Colonic mucosa (tissue), 4 donors: ENCODE measurements at regions not wholly inside any gene's neighbourhood (a gene's known extent, or its start where the extent isn't known, plus 50 kb on each side); places are given as distances from the start of the nearest gene placed in this dataset.

Source experiments
- DNase-seq: peaks from one replicate; pipeline ENCODE4 v3.0.0-alpha.2; 2020
- H3K27ac ChIP-seq: fragments of 200-600 bp; one replicate; pipeline ENCODE4 v1.8.0; 2021
- H3K27me3 ChIP-seq: fragments of 200-600 bp; one replicate; pipeline ENCODE4 v1.8.0; 2021
- H3K36me3 ChIP-seq: fragments of 200-600 bp; one replicate; pipeline ENCODE4 v1.8.0; 2021
- H3K4me1 ChIP-seq: fragments of 200-600 bp; one replicate; pipeline ENCODE4 v1.8.0; 2021; ENCODE audit warnings: mild to moderate bottlenecking
- H3K4me3 ChIP-seq: fragments of 200-600 bp; one replicate; pipeline ENCODE4 v1.8.0; 2021
- H3K9ac ChIP-seq, 2 donors: one replicate each; pipeline ENCODE4 v1.7.0; 2013; ENCODE audit warnings: control low read depth in 2 of 2, low read depth in 2 of 2, low read length in 2 of 2
- H3K9me3 ChIP-seq: fragments of 200-600 bp; one replicate; pipeline ENCODE4 v1.8.0; 2021
- intact Hi-C: fragments of 100-400 bp; cut with DNase I; formaldehyde crosslinking; loops from one replicate; pipeline ENCODE4 v1.14.1; 2022
- TF ChIP-seq, protein P1 (sequence below): fragments of 200-600 bp; IDR thresholded peaks from one replicate; pipeline ENCODE4 v1.8.0; 2022; ENCODE audit warnings: antibody characterized with exemption, mild to moderate bottlenecking
- donor health status: healthy.
- donor health status: DM: no; HTN: no; CAD: no.
- donor health status: DM: no; HTN: no; CAD: no.

DNA sequence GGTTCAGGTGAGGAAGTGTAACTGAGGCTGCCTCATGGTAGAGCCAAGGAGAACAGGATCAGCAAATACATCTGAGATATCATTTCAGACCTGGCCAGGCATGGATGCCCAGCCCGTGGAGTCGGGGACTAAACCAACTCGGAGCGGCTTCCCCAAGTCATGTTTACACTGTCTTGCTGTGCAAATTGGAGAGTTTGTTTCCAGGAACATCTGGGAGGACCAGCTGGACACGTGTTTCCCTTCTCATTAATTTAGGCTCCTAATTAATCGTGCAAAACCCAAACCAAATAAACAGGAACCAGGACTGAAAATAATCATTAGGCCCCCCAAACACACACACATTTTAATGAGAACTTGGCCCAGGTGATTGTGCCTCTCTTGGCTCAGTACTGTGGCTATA is 70.9 kb upstream of the SALL1 start:
- H3K27ac ChIP-seq = no peak overlapping the region
- no peaks in the 10 kb centered on the region for H3K36me3 ChIP-seq
- DNase-seq = no peak
- no peaks in the 10 kb centered on the region for H3K9me3 ChIP-seq
- intact Hi-C loops = no loop called here
- no peak overlapping the region for H3K4me3 ChIP-seq
- TF ChIP-seq, protein P1, sequence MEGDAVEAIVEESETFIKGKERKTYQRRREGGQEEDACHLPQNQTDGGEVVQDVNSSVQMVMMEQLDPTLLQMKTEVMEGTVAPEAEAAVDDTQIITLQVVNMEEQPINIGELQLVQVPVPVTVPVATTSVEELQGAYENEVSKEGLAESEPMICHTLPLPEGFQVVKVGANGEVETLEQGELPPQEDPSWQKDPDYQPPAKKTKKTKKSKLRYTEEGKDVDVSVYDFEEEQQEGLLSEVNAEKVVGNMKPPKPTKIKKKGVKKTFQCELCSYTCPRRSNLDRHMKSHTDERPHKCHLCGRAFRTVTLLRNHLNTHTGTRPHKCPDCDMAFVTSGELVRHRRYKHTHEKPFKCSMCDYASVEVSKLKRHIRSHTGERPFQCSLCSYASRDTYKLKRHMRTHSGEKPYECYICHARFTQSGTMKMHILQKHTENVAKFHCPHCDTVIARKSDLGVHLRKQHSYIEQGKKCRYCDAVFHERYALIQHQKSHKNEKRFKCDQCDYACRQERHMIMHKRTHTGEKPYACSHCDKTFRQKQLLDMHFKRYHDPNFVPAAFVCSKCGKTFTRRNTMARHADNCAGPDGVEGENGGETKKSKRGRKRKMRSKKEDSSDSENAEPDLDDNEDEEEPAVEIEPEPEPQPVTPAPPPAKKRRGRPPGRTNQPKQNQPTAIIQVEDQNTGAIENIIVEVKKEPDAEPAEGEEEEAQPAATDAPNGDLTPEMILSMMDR = no peak
- no peaks in the 10 kb centered on the region for H3K27me3 ChIP-seq
- no peak overlapping the region for H3K9ac ChIP-seq
- no peaks in the 10 kb centered on the region for H3K4me1 ChIP-seq

DNA sequence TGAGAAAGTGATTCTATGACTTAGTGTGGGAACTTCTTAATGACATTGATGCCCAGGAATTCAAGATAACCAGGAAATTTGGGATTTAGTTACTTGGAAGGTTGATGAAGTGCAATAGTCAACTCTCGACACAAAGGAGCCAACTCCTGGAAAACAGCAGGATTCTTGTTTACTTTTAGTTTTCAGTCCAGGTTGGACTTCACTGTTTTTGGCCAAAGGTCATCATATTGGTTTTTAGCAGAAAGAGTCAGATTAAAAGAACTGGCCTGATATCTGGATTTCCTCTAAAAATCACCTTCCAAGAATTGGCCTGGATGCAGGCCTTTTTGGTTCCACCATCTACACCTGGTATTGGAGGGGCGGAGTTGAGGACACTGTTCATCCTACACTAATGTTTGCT is 60.1 kb upstream of the SALL1 start:
- Histone ChIP-seq H3K9ac (no peak overlapping the region), H3K36me3 (no peaks in the 10 kb centered on the region), H3K4me3 (no peak overlapping the region), H3K27me3 (no peaks in the 10 kb centered on the region), H3K9me3 (no peaks in the 10 kb centered on the region), H3K27ac (no peak overlapping the region), H3K4me1 (no peaks in the 10 kb centered on the region)
- intact Hi-C loops = no loop called here
- TF ChIP-seq, protein P1 = no peak
- DNase-seq = no peak

DNA sequence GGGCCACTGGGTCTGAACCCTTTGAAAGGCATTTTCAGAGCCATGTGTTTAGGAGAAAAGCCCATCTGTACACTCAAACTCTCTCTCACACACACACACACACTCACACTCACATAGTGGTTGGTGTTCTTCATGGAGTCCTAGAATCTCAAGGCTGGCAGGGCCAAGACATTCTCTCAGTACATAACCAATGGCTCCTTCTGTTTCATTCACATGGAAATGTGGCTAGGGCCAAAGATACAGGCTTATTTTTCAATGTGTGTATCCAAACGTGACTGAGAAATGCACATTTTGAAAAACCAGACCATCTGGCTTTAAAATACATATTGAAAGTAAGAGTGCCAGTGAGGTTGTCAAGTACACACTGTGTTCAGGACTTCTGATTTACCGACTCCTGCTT is 59.0 kb upstream of the SALL1 start:
- Histone ChIP-seq H3K4me3 (no peak overlapping the region), H3K27ac (no peak overlapping the region), H3K9me3 (no peaks in the 10 kb centered on the region), H3K4me1 (no peaks in the 10 kb centered on the region), H3K36me3 (no peaks in the 10 kb centered on the region), H3K9ac (no peak overlapping the region), H3K27me3 (no peaks in the 10 kb centered on the region)
- DNase-seq = no peak
- intact Hi-C loops = no loop called here
- TF ChIP-seq, protein P1 = no peak

DNA sequence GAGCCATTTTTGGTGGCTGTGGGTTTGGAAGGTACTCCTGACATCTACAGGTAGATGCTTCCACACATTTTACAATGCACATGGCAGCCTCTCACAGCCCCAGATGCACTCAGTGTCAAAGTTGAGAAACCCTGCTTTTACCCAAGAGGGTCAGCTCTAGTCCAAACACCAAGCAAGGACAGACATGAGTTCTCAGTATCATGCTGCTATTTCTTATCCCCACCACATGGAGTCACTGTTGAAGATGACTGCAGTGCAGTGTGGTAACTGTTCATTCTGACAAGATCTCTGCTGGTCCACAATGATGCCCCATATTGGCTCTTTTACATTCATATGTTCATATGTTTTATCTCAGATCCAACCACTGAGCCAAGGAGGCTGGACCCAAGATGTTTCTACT is 50.5 kb upstream of the SALL1 start:
- Histone ChIP-seq H3K4me1 (no peaks in the 10 kb centered on the region), H3K36me3 (no peaks in the 10 kb centered on the region), H3K27ac (no peak overlapping the region), H3K27me3 (no peaks in the 10 kb centered on the region), H3K9me3 (no peaks in the 10 kb centered on the region), H3K9ac (no peak overlapping the region), H3K4me3 (no peak overlapping the region)
- TF ChIP-seq, protein P1 = no peak
- DNase-seq = no peak
- intact Hi-C loops = no loop called here
